NCI-H526 (cell line): ENCODE measurements at regions not wholly inside any gene's neighbourhood (a gene's known extent, or its start where the extent isn't known, plus 50 kb on each side); places are given as distances from the start of the nearest gene placed in this dataset.

ENCODE experiments used
- DNase-seq, 2 experiments: peaks; one replicate each; lab custom pipeline; 2025; lab: John Stamatoyannopoulos, UW

- DNase-seq = no peak
Measured at GRCh38 chr2:217118559-217119284, 258.9 kb upstream of the TNP1 start.

GRCh38 chr2:217117523-217117922 lies 257.7 kb upstream of the TNP1 start:
- DNase-seq = no peak

GRCh38 chr2:217116610-217117009 lies 256.7 kb upstream of the TNP1 start:
- no peak for DNase-seq

- no peak for DNase-seq
Measured at GRCh38 chr2:217114117-217114516, 254.3 kb upstream of the TNP1 start.

- no peak for DNase-seq
Measured at GRCh38 chr2:217113491-217113890, 253.6 kb upstream of the TNP1 start.

- DNase-seq = no peak
Measured at GRCh38 chr2:217110550-217110949, 250.7 kb upstream of the TNP1 start.

DNA sequence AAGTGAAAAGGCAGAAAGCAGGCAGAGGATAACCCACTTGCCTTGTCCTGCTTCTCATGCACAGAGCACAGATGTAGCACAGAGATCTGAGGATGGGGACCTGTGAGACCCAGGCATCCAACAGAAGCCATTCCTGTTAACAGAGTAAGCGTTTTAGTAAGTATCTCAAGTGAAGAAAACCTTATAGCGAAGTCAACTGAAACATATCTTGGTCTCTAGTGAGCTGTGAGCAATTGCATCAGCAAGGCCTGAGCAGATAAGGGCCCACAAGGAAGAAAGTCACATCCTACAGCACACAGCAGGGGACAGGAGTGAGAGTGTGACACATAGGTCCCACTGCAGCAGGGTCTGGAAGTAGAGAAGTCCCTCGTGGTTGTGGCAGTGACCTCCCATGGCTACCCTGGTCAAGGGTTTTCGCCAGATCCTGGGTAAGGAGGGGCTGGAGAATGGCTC lies 248.7 kb upstream of the TNP1 start:
- no peak for DNase-seq

DNA sequence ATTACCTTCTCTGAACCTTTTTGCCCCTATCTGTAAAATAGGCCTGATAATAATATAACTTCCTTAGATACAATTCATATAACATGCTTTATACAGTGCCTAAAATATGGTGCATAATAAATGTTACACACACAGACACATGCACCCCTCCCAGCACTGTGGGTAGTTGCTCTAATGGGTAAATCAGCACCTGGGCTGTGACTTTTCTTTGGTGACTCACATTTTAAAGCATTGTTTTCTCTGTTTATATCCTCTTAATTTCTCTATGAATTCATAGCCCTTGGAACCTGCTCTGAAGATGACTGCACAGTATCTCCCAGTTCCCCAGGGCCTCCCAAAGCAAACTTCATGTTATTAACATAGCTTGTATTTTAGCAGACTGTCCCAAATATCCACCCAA lies 248.2 kb upstream of the TNP1 start:
- DNase-seq = no peak

- no peak for DNase-seq
Measured at GRCh38 chr2:217107480-217107879, 247.6 kb upstream of the TNP1 start.

GRCh38 chr2:217106650-217107014 lies 246.8 kb upstream of the TNP1 start:
- peak in 1 of 2 experiments; percentile 2 for DNase-seq

- DNase-seq = no peak
Measured at GRCh38 chr2:217105733-217106649, 246.1 kb upstream of the TNP1 start.

DNA sequence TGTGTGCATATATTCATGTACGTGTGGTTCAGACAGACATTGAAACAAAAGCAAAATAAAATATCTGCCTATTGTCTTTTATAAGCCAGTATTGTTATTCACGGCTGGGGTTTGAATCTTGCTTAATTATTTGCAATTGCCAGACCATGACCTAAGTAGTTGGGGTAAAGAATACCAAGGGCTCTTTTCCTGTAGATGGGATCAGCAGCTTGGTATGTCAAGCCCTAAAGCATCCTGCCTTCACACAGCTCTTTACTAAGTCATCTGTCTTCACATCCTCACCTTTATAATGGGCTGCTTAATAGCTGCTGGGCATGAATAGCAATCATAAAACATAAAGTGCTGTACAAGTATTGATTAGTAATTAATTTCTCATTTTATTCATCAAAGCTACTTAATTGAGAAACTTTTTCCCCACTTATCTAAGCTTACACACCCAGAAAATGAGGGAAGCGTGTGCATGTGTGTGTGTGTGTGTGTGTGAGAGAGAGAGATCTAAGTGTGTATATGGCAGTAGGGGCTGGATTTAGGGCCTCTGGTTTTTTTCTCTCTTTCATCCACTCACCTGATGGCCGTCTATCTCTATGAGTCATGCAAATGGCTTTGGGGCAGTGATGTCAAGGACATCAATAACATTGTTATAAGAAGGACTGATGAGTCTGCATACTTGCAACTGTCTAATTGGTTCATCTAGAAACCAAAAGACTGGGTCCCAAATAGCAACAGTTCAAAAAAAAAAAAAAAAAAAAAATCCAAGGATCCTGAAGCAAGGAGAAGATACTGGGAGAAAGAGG lies 244.1 kb upstream of the TNP1 start:
- no peak for DNase-seq

- no peak for DNase-seq
Measured at GRCh38 chr2:217102956-217103355, 243.1 kb upstream of the TNP1 start.

GRCh38 chr2:217101972-217102371 lies 242.1 kb upstream of the TNP1 start:
- no peak for DNase-seq

DNA sequence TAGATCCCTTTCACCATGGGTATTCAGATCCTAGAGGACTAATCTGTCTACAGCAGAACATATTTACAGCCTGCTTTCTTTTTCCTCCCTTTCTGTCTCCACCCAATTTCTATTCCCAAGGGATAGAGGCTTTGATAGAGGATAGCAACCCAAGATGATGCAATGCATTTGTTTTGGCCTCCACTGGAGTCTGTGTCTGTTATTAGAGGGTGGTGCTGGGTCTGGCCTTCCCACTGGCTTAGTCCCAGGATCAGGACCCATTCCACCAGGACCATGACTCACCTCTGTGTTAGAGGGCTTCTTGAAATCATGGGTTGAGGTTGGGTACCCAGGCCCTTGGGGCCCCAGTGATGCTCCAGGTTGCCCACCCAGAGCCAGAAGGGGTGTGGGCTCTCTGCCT lies 239.7 kb upstream of the TNP1 start:
- DNase-seq = no peak

GRCh38 chr2:217098435-217098834 lies 238.6 kb upstream of the TNP1 start:
- DNase-seq = no peak

- no peak for DNase-seq
Measured at GRCh38 chr2:217097346-217097745, 237.5 kb upstream of the TNP1 start.

DNA sequence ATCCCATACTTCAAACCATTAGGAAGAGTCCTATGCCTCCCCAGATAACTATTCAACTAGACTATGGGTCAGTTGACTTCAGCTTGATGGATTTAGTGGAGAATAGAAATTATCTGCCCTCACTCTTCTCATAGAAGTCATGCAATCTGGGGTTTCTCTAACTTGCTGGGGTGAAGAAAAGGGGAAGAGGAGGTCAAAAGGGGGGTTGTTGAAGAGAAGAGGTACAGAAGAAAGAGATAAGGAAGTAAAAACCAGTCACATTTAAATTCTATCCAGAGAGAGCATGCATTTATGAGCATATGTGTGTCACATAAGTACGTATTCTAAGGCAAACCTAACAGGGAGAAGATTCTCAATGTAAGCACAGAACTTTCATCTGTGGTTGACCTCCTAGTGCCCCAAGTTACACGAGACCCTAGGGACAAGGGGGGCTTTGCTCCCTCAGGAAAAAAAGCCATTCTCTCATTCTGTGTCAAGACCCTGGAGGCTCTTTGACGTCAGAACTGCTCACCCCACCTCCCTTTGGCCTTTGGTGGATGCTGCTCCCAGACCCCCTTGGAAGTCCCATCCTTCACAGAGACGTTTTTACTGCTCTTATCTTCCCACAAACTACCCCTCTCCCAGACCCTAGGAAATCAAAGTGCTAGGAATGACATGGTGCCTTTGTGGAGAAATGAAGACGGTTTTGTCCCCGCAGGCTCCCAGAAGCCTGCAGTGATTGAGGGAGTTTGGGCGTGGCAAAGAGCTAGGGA lies 236.8 kb upstream of the TNP1 start:
- no peak for DNase-seq

DNA sequence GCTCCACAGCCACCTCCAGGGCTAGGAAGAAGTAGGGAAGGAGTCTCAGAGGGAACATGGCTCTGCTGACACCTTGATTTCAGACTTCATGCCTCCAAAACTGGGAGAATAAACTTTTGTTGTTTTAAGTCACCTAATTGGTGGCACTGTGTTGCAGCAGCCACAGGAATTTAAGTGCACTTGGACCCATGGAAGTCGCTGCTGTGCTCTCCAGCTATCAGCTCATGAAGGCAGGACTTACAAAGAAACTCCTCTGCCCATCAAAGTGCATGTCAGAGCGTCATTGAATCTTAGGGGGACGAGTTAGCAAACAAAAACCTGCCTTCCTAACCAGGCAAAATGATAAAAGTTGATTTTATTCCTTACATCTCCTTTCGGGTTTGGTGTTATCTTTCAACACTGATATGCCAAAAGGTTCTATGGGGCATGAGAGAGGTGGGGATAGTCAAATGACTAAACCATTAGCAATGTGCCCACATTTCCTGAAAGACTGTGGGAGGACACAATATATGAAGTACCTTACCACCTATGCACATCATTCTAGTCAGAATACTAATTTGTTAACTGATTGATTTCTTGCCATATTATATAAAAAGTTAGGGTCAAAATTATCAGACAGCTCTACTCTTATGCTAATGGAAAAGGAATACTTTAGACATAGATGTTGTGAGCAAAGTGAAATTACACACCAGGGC lies 235.8 kb upstream of the TNP1 start:
- DNase-seq = no peak

DNA sequence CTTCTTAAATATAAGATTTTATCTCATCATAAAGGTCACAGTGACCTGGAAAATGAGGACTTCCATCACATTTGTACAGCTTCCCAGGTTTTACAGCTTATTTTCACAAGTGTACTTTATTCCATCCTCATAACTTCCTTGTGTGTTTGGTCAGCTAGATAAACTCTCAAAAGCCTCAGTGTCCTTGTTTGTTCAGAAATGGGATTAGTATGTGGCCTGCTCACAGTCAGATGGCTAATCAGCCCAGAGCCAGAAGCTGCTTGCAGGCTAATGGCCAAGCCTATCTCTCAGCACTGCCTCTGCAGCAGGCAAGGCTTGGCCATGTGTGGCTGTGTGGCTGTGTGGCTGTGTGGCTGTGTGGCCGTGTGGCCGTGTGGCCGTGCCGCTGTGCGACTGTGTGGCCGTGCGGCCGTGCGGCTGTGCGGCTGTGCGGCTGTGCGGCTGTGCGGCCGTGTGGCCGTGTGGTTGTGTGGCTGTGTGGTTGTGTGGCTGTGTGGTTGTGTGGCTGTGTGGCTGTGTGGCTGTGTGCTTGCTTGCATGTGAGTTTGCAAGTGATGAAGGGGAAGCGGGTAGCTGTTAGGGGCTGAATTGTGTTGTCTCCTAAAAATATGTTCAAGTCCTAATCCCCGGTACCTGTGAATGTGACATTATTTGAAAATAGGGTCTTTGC lies 233.0 kb upstream of the TNP1 start:
- DNase-seq = no peak

DNA sequence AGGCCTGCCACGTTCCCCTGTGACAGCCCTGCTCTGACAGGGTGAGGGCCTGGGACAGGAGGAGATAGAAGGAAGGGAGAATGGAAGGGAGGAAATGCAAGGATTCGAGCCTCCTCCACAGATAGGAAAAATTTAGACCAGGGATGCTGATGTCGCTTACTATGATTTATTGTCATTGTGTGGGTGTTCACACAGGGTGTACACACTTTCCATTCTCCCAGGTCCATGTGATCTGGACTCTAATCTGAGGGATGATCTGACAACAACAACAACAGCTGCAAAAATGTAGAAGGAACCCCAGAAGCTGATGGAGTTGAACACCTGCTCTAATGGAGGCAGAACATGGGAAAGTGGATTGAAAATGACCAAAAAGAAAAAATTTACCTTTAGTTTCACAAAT lies 231.7 kb upstream of the TNP1 start:
- no peak for DNase-seq
